Caco-2 (cell line): ENCODE measurements at regions not wholly inside any gene's neighbourhood (a gene's known extent, or its start where the extent isn't known, plus 50 kb on each side); places are given as distances from the start of the nearest gene placed in this dataset.

Experiments used
- BruUV-seq: library from RNA; stranded (reverse); fragments of 400-500 nt; replicated peaks from 2 replicates; lab custom pipeline; 2021; lab: Mats Ljungman, UMichigan
- CTCF ChIA-PET: fragments of 300-600 bp; sonication (Branson Sonifier 250); formaldehyde crosslinking; loops from one replicate; lab custom pipeline; 2022; ENCODE audit warnings: antibody characterized with exemption; lab: Charles Lee
- POLR2A ChIA-PET: fragments of 300-600 bp; sonication (Branson Sonifier 250); formaldehyde crosslinking; loops from one replicate; lab custom pipeline; 2022; ENCODE audit warnings: antibody characterized with exemption; lab: Charles Lee
- DNase-seq, 2 experiments: peaks; one replicate each; pipeline versions ENCODE4 v3.0.0 to v3.0.0-alpha.2; 2020 to 2022
- H3K27me3 ChIP-seq: replicated peaks from 2 replicates; pipeline ENCODE4 v1.6.0; 2011; ENCODE audit warnings: low read length; ENCODE audit not compliant: control insufficient read depth, insufficient read depth
- H3K36me3 ChIP-seq: 2 replicates; pipeline ENCODE4 v1.5.1; 2011; ENCODE audit warnings: low read length; ENCODE audit not compliant: control insufficient read depth, insufficient read depth
- H3K4me1 ChIP-seq: fragments of 250-450 bp; sonication (Bioruptor Pico); 2 replicates; pipeline ENCODE4 v1.5.1; 2020; ENCODE audit warnings: mild to moderate bottlenecking
- H3K4me3 ChIP-seq: 2 replicates; pipeline ENCODE4 v1.5.1; 2011; ENCODE audit warnings: low read depth, mild to moderate bottlenecking, control low read depth, low read length
- H3K9me3 ChIP-seq: fragments of 250-450 bp; sonication (Bioruptor Pico); 2 replicates; pipeline ENCODE4 v1.5.1; 2020; ENCODE audit warnings: mild to moderate bottlenecking, moderate library complexity
- H3K27ac Mint-ChIP-seq: one replicate; pipeline ENCODE4 v1.8.0; 2022; ENCODE audit warnings: mixed read lengths; ENCODE audit not compliant: unreplicated experiment
- H3K27me3 Mint-ChIP-seq: one replicate; pipeline ENCODE4 v1.8.0; 2022; ENCODE audit warnings: mixed read lengths; ENCODE audit not compliant: insufficient read depth, unreplicated experiment
- H3K36me3 Mint-ChIP-seq: one replicate; pipeline ENCODE4 v1.8.0; 2022; ENCODE audit warnings: mild to moderate bottlenecking, mixed read lengths; ENCODE audit not compliant: insufficient read depth, unreplicated experiment
- H3K4me1 Mint-ChIP-seq: one replicate; pipeline ENCODE4 v1.8.0; 2022; ENCODE audit warnings: low read depth, mixed read lengths; ENCODE audit not compliant: unreplicated experiment
- H3K4me3 Mint-ChIP-seq: one replicate; pipeline ENCODE4 v1.8.0; 2022; ENCODE audit warnings: mild to moderate bottlenecking, moderate library complexity, mixed read lengths; ENCODE audit not compliant: unreplicated experiment
- H3K9me3 Mint-ChIP-seq: one replicate; pipeline ENCODE4 v1.8.0; 2022; ENCODE audit warnings: mixed read lengths; ENCODE audit not compliant: unreplicated experiment
- CTCF ChIP-seq, 2 experiments: fragments of 200-600 bp in 1 of 2; IDR thresholded peaks; 1 replicate in 1 of 2; 2 replicates in 1 of 2; pipeline versions ENCODE4 v1.5.1 to v1.8.0; 2011 to 2022; ENCODE audit warnings: antibody characterized with exemption in 1 of 2, control low read depth in 1 of 2, inconsistent platforms in 1 of 2, low read depth in 1 of 2, low read length in 1 of 2, mild to moderate bottlenecking in 1 of 2, moderate library complexity in 1 of 2; ENCODE audit not compliant: insufficient read depth in 1 of 2, severe bottlenecking in 1 of 2, unreplicated experiment in 1 of 2
- intact Hi-C: fragments of 100-400 bp; cut with micrococcal nuclease; formaldehyde crosslinking; loops from one replicate; pipeline ENCODE4 v1.10.0; 2022; ENCODE audit not compliant: unreplicated experiment

GRCh38 chr9:79026316-79026715, 545.4 kb upstream of the TLE4 start:
- Mint-ChIP-seq H3K4me1 (no peaks in the 10 kb centered on the region), H3K27ac (no peak overlapping the region), H3K9me3 (no peaks in the 10 kb centered on the region), H3K4me3 (no peak overlapping the region), H3K27me3 (no peaks in the 10 kb centered on the region), H3K36me3 (no peaks in the 10 kb centered on the region)
- H3K36me3 ChIP-seq: no peaks in the 10 kb centered on the region
- H3K9me3 ChIP-seq: no peaks in the 10 kb centered on the region
- DNase-seq: peak in 1 of 2 experiments; percentile 22
- no peaks in the 10 kb centered on the region for H3K27me3 ChIP-seq
- ChIA-PET CTCF (no interaction called here), POLR2A (no interaction called here)
- H3K4me3 ChIP-seq: no peak overlapping the region
- no peaks in the 10 kb centered on the region for H3K4me1 ChIP-seq
- intact Hi-C loops: no loop called here
- no TSS peak for BruUV-seq
- TF ChIP-seq CTCF (IDR thresholded peaks at IDR 0.05; ENCODE audit: insufficient read depth in 1 of 2, low read depth in 1 of 2, low read length in 1 of 2, severe bottlenecking in 1 of 2, unreplicated experiment in 1 of 2): no peak

- ChIA-PET CTCF (no interaction called here), POLR2A (no interaction called here)
- Histone ChIP-seq H3K36me3 (no peaks in the 10 kb centered on the region), H3K4me1 (no peaks in the 10 kb centered on the region), H3K4me3 (no peak overlapping the region), H3K27me3 (no peaks in the 10 kb centered on the region), H3K9me3 (no peaks in the 10 kb centered on the region)
- DNase-seq: no peak
- Mint-ChIP-seq H3K27ac (no peak overlapping the region), H3K27me3 (no peaks in the 10 kb centered on the region), H3K9me3 (no peaks in the 10 kb centered on the region), H3K4me3 (no peak overlapping the region), H3K4me1 (no peaks in the 10 kb centered on the region), H3K36me3 (no peaks in the 10 kb centered on the region)
- no TSS peak for BruUV-seq
- TF ChIP-seq CTCF (IDR thresholded peaks at IDR 0.05; ENCODE audit: insufficient read depth in 1 of 2, low read depth in 1 of 2, low read length in 1 of 2, severe bottlenecking in 1 of 2, unreplicated experiment in 1 of 2): no peak
- intact Hi-C loops: no loop called here
Observed at GRCh38 chr9:79028101-79028500, 543.7 kb upstream of the TLE4 start.

GRCh38 chr9:79034583-79034982, 537.2 kb upstream of the TLE4 start:
- Mint-ChIP-seq H3K27ac (no peak overlapping the region), H3K9me3 (no peaks in the 10 kb centered on the region), H3K4me3 (no peak overlapping the region), H3K36me3 (no peaks in the 10 kb centered on the region), H3K27me3 (no peaks in the 10 kb centered on the region), H3K4me1 (no peaks in the 10 kb centered on the region)
- intact Hi-C loops: no loop called here
- DNase-seq: no peak
- Histone ChIP-seq H3K9me3 (no peaks in the 10 kb centered on the region), H3K36me3 (no peaks in the 10 kb centered on the region), H3K27me3 (no peaks in the 10 kb centered on the region), H3K4me1 (no peaks in the 10 kb centered on the region), H3K4me3 (no peak overlapping the region)
- no TSS peak for BruUV-seq
- TF ChIP-seq CTCF (IDR thresholded peaks at IDR 0.05; ENCODE audit: insufficient read depth in 1 of 2, low read depth in 1 of 2, low read length in 1 of 2, severe bottlenecking in 1 of 2, unreplicated experiment in 1 of 2): no peak
- POLR2A ChIA-PET: no interaction called here
- CTCF ChIA-PET: no interaction called here
